ENCODE measurements at regions not wholly inside any gene's neighbourhood (a gene's known extent, or its start where the extent isn't known, plus 50 kb on each side); places are given as distances from the start of the nearest gene placed in this dataset.

DNA sequence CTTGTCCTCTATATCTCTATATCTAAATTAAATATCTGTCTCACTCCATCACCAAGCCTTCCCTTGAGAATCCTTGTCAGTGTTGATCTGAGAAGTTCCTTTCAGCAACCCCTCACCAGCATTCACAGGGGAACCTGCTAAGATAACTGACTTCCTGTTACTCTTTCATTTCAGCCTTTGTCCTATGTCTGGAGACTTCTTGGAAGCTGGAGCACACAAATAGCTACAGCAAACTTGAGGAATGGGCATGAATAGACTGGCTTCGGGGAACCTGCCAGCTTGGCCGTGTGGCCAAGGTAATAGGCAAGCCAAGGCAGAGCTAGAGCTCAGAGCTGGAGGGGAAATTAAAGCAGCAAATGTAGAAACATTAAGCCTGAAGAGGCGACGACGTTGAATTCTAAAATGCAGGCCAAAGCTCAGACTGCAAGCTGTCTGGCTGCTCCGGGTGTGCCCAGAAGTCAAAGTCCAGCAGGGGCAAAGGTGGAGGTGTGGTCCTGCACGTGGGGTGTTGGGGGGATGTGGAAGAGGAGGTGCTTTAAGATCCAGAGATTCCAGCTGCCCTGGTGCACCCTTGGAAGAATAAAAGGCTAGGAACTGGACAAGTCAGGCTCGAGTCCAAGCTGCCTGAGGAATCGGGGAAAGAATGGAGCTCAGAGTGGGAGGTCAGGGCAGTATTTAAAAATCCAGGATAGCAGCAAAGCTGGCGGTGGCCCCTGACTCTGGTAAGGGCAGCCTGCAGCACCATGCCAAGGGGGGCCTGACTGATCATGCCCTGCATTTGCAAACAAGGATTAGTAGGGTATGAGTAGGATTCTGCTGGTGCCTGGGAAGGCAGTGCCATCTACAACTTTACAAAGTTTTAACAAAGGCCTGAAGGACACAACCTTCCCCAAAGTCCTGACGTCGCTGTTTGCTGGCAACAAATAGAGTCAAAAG, 185.0 kb upstream of the SGK1 start:
- TF ChIP-seq, protein P1, sequence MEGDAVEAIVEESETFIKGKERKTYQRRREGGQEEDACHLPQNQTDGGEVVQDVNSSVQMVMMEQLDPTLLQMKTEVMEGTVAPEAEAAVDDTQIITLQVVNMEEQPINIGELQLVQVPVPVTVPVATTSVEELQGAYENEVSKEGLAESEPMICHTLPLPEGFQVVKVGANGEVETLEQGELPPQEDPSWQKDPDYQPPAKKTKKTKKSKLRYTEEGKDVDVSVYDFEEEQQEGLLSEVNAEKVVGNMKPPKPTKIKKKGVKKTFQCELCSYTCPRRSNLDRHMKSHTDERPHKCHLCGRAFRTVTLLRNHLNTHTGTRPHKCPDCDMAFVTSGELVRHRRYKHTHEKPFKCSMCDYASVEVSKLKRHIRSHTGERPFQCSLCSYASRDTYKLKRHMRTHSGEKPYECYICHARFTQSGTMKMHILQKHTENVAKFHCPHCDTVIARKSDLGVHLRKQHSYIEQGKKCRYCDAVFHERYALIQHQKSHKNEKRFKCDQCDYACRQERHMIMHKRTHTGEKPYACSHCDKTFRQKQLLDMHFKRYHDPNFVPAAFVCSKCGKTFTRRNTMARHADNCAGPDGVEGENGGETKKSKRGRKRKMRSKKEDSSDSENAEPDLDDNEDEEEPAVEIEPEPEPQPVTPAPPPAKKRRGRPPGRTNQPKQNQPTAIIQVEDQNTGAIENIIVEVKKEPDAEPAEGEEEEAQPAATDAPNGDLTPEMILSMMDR (IDR thresholded peaks at IDR 0.05), result no peak
- TF ChIP-seq POLR2A (IDR thresholded peaks at IDR 0.05), result no peak

Measured in uterus (tissue), 2 donors.